ENCODE measurements at regions not wholly inside any gene's neighbourhood (a gene's known extent, or its start where the extent isn't known, plus 50 kb on each side); places are given as distances from the start of the nearest gene placed in this dataset.

DNA sequence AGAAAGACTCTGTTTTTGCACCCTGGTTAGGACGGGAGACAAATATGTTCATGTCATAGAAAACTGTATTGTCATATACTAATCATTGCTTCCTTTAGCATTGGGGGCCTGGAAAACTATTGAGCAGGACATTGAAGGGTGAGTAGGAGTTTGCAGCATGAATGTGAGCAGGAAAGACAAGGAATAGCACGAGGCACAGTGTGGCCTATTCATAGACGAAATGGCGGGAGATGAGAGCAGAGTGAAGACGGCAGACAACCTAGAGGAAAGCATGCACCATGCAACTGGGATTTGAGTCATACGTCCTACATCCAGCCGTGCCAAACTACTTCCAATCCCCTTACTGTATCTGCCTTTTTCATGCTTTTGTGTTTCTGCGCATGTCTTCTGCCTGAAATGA, 508.1 kb downstream of the NTRK3 start:
- H4K20me1 ChIP-seq (ENCODE audit: control insufficient read depth, extremely low read depth, insufficient read depth, low read length), result no peaks in the 10 kb centered on the region
- TF ChIP-seq EZH2 (IDR thresholded peaks at IDR 0.05; ENCODE audit: low read length, missing control alignments), result no peak
- TF ChIP-seq CTCF (conservative IDR thresholded peaks at IDR 0.05 in 1 of 2, IDR thresholded peaks at IDR 0.05 in 1 of 2; ENCODE audit: low read depth in 1 of 2, low read length in 2 of 2), result no peak
- H3K79me2 ChIP-seq (ENCODE audit: control insufficient read depth, insufficient read depth, low read length), result no peaks in the 10 kb centered on the region
- H3K9me3 ChIP-seq (ENCODE audit: control insufficient read depth, insufficient read depth, low read depth, low read length), result no peaks in the 10 kb centered on the region
- H3K27me3 ChIP-seq (ENCODE audit: control insufficient read depth, insufficient read depth, low read length), result no peaks in the 10 kb centered on the region
- DNase-seq (ENCODE audit: low read depth in 2 of 2), result no peak
- H3K27ac ChIP-seq (ENCODE audit: insufficient read depth, low read length), result no peak overlapping the region
- no peaks in the 10 kb centered on the region for H3K36me3 ChIP-seq (ENCODE audit: control insufficient read depth, insufficient read depth, low read length)
- no peak overlapping the region for H3K4me3 ChIP-seq (replicated peaks in 1 of 4; ENCODE audit: control extremely low read depth in 1 of 4, insufficient read depth in 1 of 4, low read depth in 3 of 4, low read length in 4 of 4)
- H3K4me1 ChIP-seq (ENCODE audit: control insufficient read depth, extremely low read depth, insufficient read depth, low read length), result peaks cover 2% of the 10 kb centered on the region
- H3K9ac ChIP-seq (ENCODE audit: insufficient read depth, low read length), result no peak overlapping the region
- H2AFZ ChIP-seq (ENCODE audit: low read length), result no peak overlapping the region
- H3K4me2 ChIP-seq (ENCODE audit: extremely low read depth, insufficient read depth, low read length), result no peak overlapping the region

DNA sequence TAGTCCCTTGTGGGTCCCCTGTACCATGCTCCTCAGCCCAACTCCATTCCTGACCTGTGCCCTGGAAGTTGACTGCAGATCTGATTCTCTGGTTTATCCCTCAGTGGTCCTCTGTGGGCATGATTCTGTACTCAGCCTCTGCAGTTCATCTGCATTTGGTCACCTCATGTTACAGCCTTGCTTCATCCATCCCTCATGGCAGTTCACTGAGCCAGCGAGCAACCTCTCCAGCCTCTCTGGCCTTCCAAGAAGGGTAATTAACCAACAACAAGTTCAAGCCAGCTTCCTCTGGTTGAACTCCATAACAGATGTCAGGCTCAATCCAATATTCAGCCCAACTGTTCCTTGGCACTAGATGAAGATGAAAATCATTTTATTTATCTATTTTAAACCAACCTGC, 509.5 kb downstream of the NTRK3 start:
- no peaks in the 10 kb centered on the region for H3K9me3 ChIP-seq (ENCODE audit: control insufficient read depth, insufficient read depth, low read depth, low read length)
- no peak for DNase-seq (ENCODE audit: low read depth in 2 of 2)
- no peak overlapping the region for H3K27ac ChIP-seq (ENCODE audit: insufficient read depth, low read length)
- H3K9ac ChIP-seq (ENCODE audit: insufficient read depth, low read length), result no peak overlapping the region
- no peaks in the 10 kb centered on the region for H3K79me2 ChIP-seq (ENCODE audit: control insufficient read depth, insufficient read depth, low read length)
- TF ChIP-seq CTCF (conservative IDR thresholded peaks at IDR 0.05 in 1 of 2, IDR thresholded peaks at IDR 0.05 in 1 of 2; ENCODE audit: low read depth in 1 of 2, low read length in 2 of 2) (no peak), EZH2 (IDR thresholded peaks at IDR 0.05; ENCODE audit: low read length, missing control alignments) (no peak)
- H3K4me1 ChIP-seq (ENCODE audit: control insufficient read depth, extremely low read depth, insufficient read depth, low read length), result no peaks in the 10 kb centered on the region
- no peak overlapping the region for H2AFZ ChIP-seq (ENCODE audit: low read length)
- no peak overlapping the region for H3K4me2 ChIP-seq (ENCODE audit: extremely low read depth, insufficient read depth, low read length)
- H4K20me1 ChIP-seq (ENCODE audit: control insufficient read depth, extremely low read depth, insufficient read depth, low read length), result no peaks in the 10 kb centered on the region
- H3K4me3 ChIP-seq (replicated peaks in 1 of 4; ENCODE audit: control extremely low read depth in 1 of 4, insufficient read depth in 1 of 4, low read depth in 3 of 4, low read length in 4 of 4), result no peak overlapping the region
- no peaks in the 10 kb centered on the region for H3K27me3 ChIP-seq (ENCODE audit: control insufficient read depth, insufficient read depth, low read length)
- H3K36me3 ChIP-seq (ENCODE audit: control insufficient read depth, insufficient read depth, low read length), result no peaks in the 10 kb centered on the region

DNA sequence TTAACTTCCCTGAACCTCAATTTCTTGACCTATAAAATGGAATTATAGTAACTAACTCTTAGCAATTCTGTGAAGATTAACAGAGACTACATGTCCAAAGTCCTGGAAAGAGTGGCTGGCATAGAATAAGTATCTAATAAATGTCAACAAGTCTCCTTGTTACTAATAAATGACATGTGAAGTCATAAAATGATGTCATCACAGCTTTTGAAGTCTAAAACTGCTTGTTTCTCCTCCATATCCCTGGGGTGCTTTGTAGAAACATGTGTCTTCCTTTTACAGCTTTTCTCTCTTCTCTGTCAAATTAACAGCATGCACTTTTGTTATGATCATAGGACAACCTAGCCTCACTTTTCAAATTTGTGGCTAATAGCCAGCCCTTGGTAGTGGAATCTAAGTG, 510.2 kb downstream of the NTRK3 start:
- H3K27me3 ChIP-seq (ENCODE audit: control insufficient read depth, insufficient read depth, low read length), result no peaks in the 10 kb centered on the region
- TF ChIP-seq CTCF (conservative IDR thresholded peaks at IDR 0.05 in 1 of 2, IDR thresholded peaks at IDR 0.05 in 1 of 2; ENCODE audit: low read depth in 1 of 2, low read length in 2 of 2), result no peak
- TF ChIP-seq EZH2 (IDR thresholded peaks at IDR 0.05; ENCODE audit: low read length, missing control alignments), result no peak
- H3K9ac ChIP-seq (ENCODE audit: insufficient read depth, low read length), result no peak overlapping the region
- no peak overlapping the region for H3K27ac ChIP-seq (ENCODE audit: insufficient read depth, low read length)
- no peak overlapping the region for H3K4me3 ChIP-seq (replicated peaks in 1 of 4; ENCODE audit: control extremely low read depth in 1 of 4, insufficient read depth in 1 of 4, low read depth in 3 of 4, low read length in 4 of 4)
- no peaks in the 10 kb centered on the region for H3K4me1 ChIP-seq (ENCODE audit: control insufficient read depth, extremely low read depth, insufficient read depth, low read length)
- H2AFZ ChIP-seq (ENCODE audit: low read length), result no peak overlapping the region
- H3K4me2 ChIP-seq (ENCODE audit: extremely low read depth, insufficient read depth, low read length), result no peak overlapping the region
- no peaks in the 10 kb centered on the region for H3K79me2 ChIP-seq (ENCODE audit: control insufficient read depth, insufficient read depth, low read length)
- H3K9me3 ChIP-seq (ENCODE audit: control insufficient read depth, insufficient read depth, low read depth, low read length), result no peaks in the 10 kb centered on the region
- H3K36me3 ChIP-seq (ENCODE audit: control insufficient read depth, insufficient read depth, low read length), result no peaks in the 10 kb centered on the region
- no peaks in the 10 kb centered on the region for H4K20me1 ChIP-seq (ENCODE audit: control insufficient read depth, extremely low read depth, insufficient read depth, low read length)
- no peak for DNase-seq (ENCODE audit: low read depth in 2 of 2)
